Right lobe of liver (tissue), 6 donors: ENCODE measurements at regions not wholly inside any gene's neighbourhood (a gene's known extent, or its start where the extent isn't known, plus 50 kb on each side); places are given as distances from the start of the nearest gene placed in this dataset.

Experiments
- ATAC-seq, 4 donors: fragments of 200-7000 bp; cut with Tn5 transposase; one replicate each; pipeline ENCODE4 v1.9.1; 2020; ENCODE audit warnings: mild to moderate bottlenecking in 4 of 4, moderate library complexity in 4 of 4
- DNase-seq, 3 donors: peaks; one replicate each; pipeline ENCODE4 v3.0.0-alpha.2; 2020
- H3K27ac ChIP-seq, 3 donors: fragments of 200-600 bp; one replicate each; pipeline ENCODE4 v1.8.0; 2022
- H3K27me3 ChIP-seq, 2 donors: fragments of 200-600 bp; one replicate each; pipeline ENCODE4 v1.8.0; 2022
- H3K36me3 ChIP-seq, 4 donors: fragments of 200-600 bp; sonication (generic) in 1 of 4; one replicate each; pipeline versions ENCODE4 v1.5.1 to v1.8.0; 2017 to 2022; ENCODE audit warnings: control low read depth in 1 of 4
- H3K4me1 ChIP-seq, 4 donors: fragments of 200-600 bp; sonication (generic) in 1 of 4; one replicate each; pipeline versions ENCODE4 v1.5.1 to v1.8.0; 2017 to 2022; ENCODE audit warnings: control low read depth in 1 of 4
- H3K4me3 ChIP-seq, 3 donors: fragments of 200-600 bp; one replicate each; pipeline ENCODE4 v1.8.0; 2022
- H3K9me3 ChIP-seq, 4 donors: fragments of 200-600 bp; sonication (generic) in 1 of 4; one replicate each; pipeline versions ENCODE4 v1.5.1 to v1.8.0; 2017 to 2022; ENCODE audit warnings: control low read depth in 1 of 4
- POLR2A ChIP-seq: fragments of 450-650 bp; IDR thresholded peaks from one replicate; pipeline ENCODE4 v1.6.1; 2017; ENCODE audit warnings: antibody characterized with exemption, mild to moderate bottlenecking
- WGBS: methylation state at CpG from one replicate; pipeline ENCODE4 v1.1.6; 2018; ENCODE audit warnings: low coverage, low lambda C conversion rate; ENCODE audit not compliant: insufficient coverage; ENCODE audit errors: missing lambda C conversion rate; 5-methylcytosine and 5-hydroxymethylcytosine counted together
- intact Hi-C, 2 donors: fragments of 100-400 bp; cut with DNase I; formaldehyde crosslinking; loops; one replicate each; pipeline versions ENCODE4 v1.11.2 to v1.14.1; 2022
- TF ChIP-seq, protein P1 (sequence below), 4 donors: fragments of 200-600 bp in 3 of 4; fragments of 450-650 bp in 1 of 4; IDR thresholded peaks; one replicate each; pipeline versions ENCODE4 v1.5.1 to v1.8.0; 2016 to 2022; ENCODE audit warnings: antibody characterized with exemption in 4 of 4, mild to moderate bottlenecking in 2 of 4
- donor health status: DM: no; HTN: yes; CAD: no.
- donor health status: DM: no; HTN: no; CAD: no.
- donor health status: DM: no; HTN: no; CAD: no.
- donor health status: DM: no; HTN: yes; CAD: no.
- donor health status: DM: no; HTN: yes; CAD: no.

DNA sequence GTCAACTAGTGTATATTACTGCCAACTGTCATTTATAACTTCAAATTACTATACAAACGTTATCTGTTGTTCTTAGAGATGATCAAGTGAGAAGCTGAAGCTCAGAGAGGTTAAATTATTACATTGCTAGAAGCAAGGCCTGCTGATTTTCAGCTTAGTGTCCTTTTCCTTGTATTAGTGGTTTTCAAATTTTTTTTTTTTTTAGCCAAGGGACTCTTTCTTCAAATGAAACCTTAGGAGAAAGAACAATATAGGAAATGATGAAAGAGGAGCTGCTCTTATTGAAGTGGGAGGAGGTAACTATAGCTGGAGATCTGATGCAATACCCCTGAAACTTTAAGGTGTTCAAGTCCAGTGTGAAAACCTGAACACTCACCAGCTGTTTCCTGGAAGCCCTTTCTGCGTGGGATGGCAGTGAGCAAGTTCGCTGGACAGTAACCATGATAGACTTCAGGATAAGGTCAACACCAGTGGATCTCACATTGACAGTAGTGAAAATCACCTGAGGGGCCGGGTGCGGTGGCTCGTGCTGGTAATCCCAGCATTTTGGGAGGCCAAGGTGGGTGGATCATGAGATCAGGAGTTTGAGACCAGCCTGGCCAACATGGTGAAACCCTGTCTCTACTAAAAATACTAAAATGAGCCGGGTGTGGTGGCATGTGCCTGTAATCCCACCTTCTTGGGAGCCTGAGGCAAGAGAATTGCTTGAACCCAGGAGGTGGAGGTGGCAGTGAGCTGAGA, 376.2 kb downstream of the EDEM1 start:
- no peak for ATAC-seq
- no peaks in the 10 kb centered on the region for H3K9me3 ChIP-seq
- intact Hi-C loops, result no loop called here
- no peaks in the 10 kb centered on the region for H3K4me1 ChIP-seq
- no peak for DNase-seq
- 49% methylated on average over 7 of the region's 7 CpGs for WGBS
- no peaks in the 10 kb centered on the region for H3K36me3 ChIP-seq
- H3K27me3 ChIP-seq, result no peaks in the 10 kb centered on the region
- no peak overlapping the region for H3K4me3 ChIP-seq
- TF ChIP-seq POLR2A, result no peak
- TF ChIP-seq, protein P1, sequence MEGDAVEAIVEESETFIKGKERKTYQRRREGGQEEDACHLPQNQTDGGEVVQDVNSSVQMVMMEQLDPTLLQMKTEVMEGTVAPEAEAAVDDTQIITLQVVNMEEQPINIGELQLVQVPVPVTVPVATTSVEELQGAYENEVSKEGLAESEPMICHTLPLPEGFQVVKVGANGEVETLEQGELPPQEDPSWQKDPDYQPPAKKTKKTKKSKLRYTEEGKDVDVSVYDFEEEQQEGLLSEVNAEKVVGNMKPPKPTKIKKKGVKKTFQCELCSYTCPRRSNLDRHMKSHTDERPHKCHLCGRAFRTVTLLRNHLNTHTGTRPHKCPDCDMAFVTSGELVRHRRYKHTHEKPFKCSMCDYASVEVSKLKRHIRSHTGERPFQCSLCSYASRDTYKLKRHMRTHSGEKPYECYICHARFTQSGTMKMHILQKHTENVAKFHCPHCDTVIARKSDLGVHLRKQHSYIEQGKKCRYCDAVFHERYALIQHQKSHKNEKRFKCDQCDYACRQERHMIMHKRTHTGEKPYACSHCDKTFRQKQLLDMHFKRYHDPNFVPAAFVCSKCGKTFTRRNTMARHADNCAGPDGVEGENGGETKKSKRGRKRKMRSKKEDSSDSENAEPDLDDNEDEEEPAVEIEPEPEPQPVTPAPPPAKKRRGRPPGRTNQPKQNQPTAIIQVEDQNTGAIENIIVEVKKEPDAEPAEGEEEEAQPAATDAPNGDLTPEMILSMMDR (IDR thresholded peaks at IDR 0.05), result no peak
- no peak overlapping the region for H3K27ac ChIP-seq

- intact Hi-C loops, result no loop called here
- ATAC-seq, result no peak
- TF ChIP-seq, protein P1 (IDR thresholded peaks at IDR 0.05), result no peak
- no peak for TF ChIP-seq POLR2A
- DNase-seq, result no peak
- Histone ChIP-seq H3K4me1 (no peaks in the 10 kb centered on the region), H3K9me3 (no peaks in the 10 kb centered on the region), H3K27ac (no peak overlapping the region), H3K36me3 (no peaks in the 10 kb centered on the region), H3K4me3 (no peak overlapping the region), H3K27me3 (no peaks in the 10 kb centered on the region)
- WGBS, result 68% methylated on average over 2 of the region's 2 CpGs
Observed at GRCh38 chr3:5564278-5564666, 376.8 kb downstream of the EDEM1 start.

DNA sequence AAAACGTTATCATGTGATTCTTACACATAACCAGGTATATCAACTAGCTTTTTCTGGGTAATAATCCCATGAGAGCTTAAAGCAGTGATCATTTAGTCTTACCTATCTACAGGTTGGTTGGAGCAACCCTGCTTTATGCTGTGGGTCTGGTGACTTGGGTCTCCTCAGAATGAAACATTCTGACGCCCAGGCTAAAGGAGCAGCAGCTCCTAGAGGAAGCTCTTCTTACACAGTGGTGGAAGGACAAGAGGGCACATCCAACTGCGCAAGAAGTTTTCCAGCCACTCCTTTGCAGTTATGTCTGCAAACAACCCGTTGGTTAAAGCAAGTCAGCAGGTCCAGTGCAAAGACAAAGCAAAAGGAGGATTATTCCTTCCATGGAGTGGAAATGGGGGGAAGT, 377.5 kb downstream of the EDEM1 start:
- 26% methylated on average over 4 of the region's 4 CpGs for WGBS
- H3K27ac ChIP-seq, result no peak overlapping the region

GRCh38 chr3:5567113-5567512, 379.6 kb downstream of the EDEM1 start:
- H3K36me3 ChIP-seq, result no peaks in the 10 kb centered on the region
- no peak overlapping the region for H3K4me3 ChIP-seq
- intact Hi-C loops, result no loop called here
- H3K27ac ChIP-seq, result no peak overlapping the region
- no peaks in the 10 kb centered on the region for H3K4me1 ChIP-seq
- no peaks in the 10 kb centered on the region for H3K27me3 ChIP-seq
- DNase-seq, result no peak
- no peaks in the 10 kb centered on the region for H3K9me3 ChIP-seq
- ATAC-seq, result no peak
- no peak for TF ChIP-seq POLR2A
- TF ChIP-seq, protein P1 (IDR thresholded peaks at IDR 0.05), result no peak
- WGBS, result 51% methylated on average over 2 of the region's 2 CpGs

More for the DNA sequence above, 377.5 kb downstream of the EDEM1 start:
- TF ChIP-seq, protein P1 (IDR thresholded peaks at IDR 0.05), result no peak
- no peak for TF ChIP-seq POLR2A
- no peaks in the 10 kb centered on the region for H3K9me3 ChIP-seq
- intact Hi-C loops, result no loop called here
- DNase-seq (no peak), ATAC-seq (peak in 1 of 4 donors; percentile 49)
- no peak overlapping the region for H3K4me3 ChIP-seq
- H3K36me3 ChIP-seq, result no peaks in the 10 kb centered on the region
- no peaks in the 10 kb centered on the region for H3K4me1 ChIP-seq
- H3K27me3 ChIP-seq, result no peaks in the 10 kb centered on the region
